Muscle layer of duodenum (tissue), 2 donors: ENCODE measurements at regions not wholly inside any gene's neighbourhood (a gene's known extent, or its start where the extent isn't known, plus 50 kb on each side); places are given as distances from the start of the nearest gene placed in this dataset.

ENCODE experiments used
- H3K27ac ChIP-seq: one replicate; pipeline ENCODE4 v1.7.0; 2013; ENCODE audit warnings: mild to moderate bottlenecking, low read length
- H3K27me3 ChIP-seq: one replicate; pipeline ENCODE4 v1.7.0; 2013; ENCODE audit warnings: low read depth, mild to moderate bottlenecking, control low read depth, low read length
- H3K36me3 ChIP-seq, 2 donors: one replicate each; pipeline ENCODE4 v1.7.0; 2013; ENCODE audit warnings: low read length in 2 of 2, control low read depth in 1 of 2, mild to moderate bottlenecking in 1 of 2; ENCODE audit not compliant: insufficient read depth in 2 of 2, control insufficient read depth in 1 of 2
- H3K4me1 ChIP-seq, 2 donors: one replicate each; pipeline ENCODE4 v1.7.0; 2013; ENCODE audit warnings: low read length in 2 of 2, mild to moderate bottlenecking in 2 of 2, control low read depth in 1 of 2, moderate library complexity in 1 of 2; ENCODE audit not compliant: insufficient read depth in 2 of 2, control insufficient read depth in 1 of 2
- H3K4me3 ChIP-seq, 2 donors: one replicate each; pipeline ENCODE4 v1.7.0; 2013; ENCODE audit warnings: low read length in 2 of 2, low read depth in 1 of 2, mild to moderate bottlenecking in 1 of 2
- H3K9me3 ChIP-seq, 2 donors: one replicate each; pipeline ENCODE4 v1.7.0; 2013; ENCODE audit warnings: low read length in 2 of 2, control low read depth in 1 of 2, mild to moderate bottlenecking in 1 of 2; ENCODE audit not compliant: control insufficient read depth in 1 of 2
- donor health status: healthy.

GRCh38 chr11:88421530-88421929, 84.0 kb upstream of the CTSC start:
- Histone ChIP-seq H3K9me3 (no peaks in the 10 kb centered on the region), H3K27me3 (no peaks in the 10 kb centered on the region), H3K4me3 (no peak overlapping the region), H3K36me3 (no peaks in the 10 kb centered on the region), H3K27ac (peak overlapping the region; percentile 36), H3K4me1 (no peaks in the 10 kb centered on the region)

- H3K27ac ChIP-seq: no peak overlapping the region
- H3K4me1 ChIP-seq: peaks cover under 1 to 1% of the 10 kb centered on the region in 2 donors
- no peaks in the 10 kb centered on the region for H3K9me3 ChIP-seq
- no peak overlapping the region for H3K4me3 ChIP-seq
- H3K36me3 ChIP-seq: no peaks in the 10 kb centered on the region
- no peaks in the 10 kb centered on the region for H3K27me3 ChIP-seq
These were observed 82.7 kb upstream of the CTSC start for GRCh38 chr11:88420165-88420791.

DNA sequence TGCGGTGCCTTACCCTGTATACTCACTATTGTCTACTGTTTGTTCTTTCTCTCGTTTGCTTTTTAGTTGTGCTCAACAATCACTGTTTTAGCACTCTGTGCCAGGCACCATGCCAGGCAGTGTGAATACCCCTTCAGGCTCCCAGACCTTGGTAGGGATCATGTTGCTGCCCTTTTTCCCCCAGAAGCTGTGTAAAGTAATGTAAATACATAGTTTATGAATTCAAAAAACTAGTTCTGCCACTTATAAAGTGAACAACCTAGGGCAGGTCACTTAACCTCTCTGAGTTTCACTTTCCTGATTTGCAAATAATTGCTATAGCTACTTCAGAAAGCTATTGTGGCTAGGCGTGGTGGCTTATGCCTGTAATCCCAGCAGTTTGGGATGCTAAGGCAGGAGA, 81.0 kb upstream of the CTSC start:
- no peak overlapping the region for H3K27ac ChIP-seq
- peaks cover 6 to 7% of the 10 kb centered on the region in 2 donors for H3K4me1 ChIP-seq
- no peaks in the 10 kb centered on the region for H3K9me3 ChIP-seq
- no peaks in the 10 kb centered on the region for H3K36me3 ChIP-seq
- H3K4me3 ChIP-seq: no peak overlapping the region
- no peaks in the 10 kb centered on the region for H3K27me3 ChIP-seq

GRCh38 chr11:88415495-88415894, 78.0 kb upstream of the CTSC start:
- no peak overlapping the region for H3K4me3 ChIP-seq
- H3K27ac ChIP-seq: no peak overlapping the region
- H3K9me3 ChIP-seq: no peaks in the 10 kb centered on the region
- H3K27me3 ChIP-seq: no peaks in the 10 kb centered on the region
- peaks cover 6 to 7% of the 10 kb centered on the region in 2 donors for H3K4me1 ChIP-seq
- H3K36me3 ChIP-seq: no peaks in the 10 kb centered on the region

DNA sequence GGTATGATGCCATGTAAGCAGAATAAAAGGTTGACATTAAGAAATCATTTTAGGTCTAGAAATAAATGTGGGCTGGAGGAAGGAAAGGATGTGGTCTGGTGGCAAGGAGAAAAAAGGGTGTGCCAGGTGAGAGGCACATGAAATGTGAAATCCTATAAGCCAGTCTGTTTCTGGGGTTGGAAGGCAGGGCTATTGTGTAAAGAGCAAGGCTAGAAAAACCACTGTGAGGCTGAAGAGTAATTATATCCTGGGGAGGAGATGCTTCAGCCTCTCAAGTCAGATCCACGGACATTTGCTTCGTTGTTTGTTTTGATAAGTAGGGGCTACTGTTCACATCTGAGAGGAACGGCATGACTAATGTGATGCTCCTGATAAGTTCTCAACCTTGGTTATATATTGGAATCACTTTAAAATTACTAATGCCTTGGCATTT, 77.5 kb upstream of the CTSC start:
- Histone ChIP-seq H3K4me1 (peaks cover 6 to 7% of the 10 kb centered on the region in 2 donors), H3K27me3 (no peaks in the 10 kb centered on the region), H3K27ac (no peak overlapping the region), H3K9me3 (no peaks in the 10 kb centered on the region), H3K36me3 (no peaks in the 10 kb centered on the region), H3K4me3 (no peak overlapping the region)

- H3K9me3 ChIP-seq: no peaks in the 10 kb centered on the region
- peaks cover 6 to 7% of the 10 kb centered on the region in 2 donors for H3K4me1 ChIP-seq
- H3K27me3 ChIP-seq: no peaks in the 10 kb centered on the region
- no peak overlapping the region for H3K4me3 ChIP-seq
- no peaks in the 10 kb centered on the region for H3K36me3 ChIP-seq
- H3K27ac ChIP-seq: no peak overlapping the region
These were observed 76.9 kb upstream of the CTSC start for GRCh38 chr11:88414385-88414861.

GRCh38 chr11:88411265-88411664, 73.7 kb upstream of the CTSC start:
- Histone ChIP-seq H3K4me3 (no peak overlapping the region), H3K9me3 (no peaks in the 10 kb centered on the region), H3K4me1 (peaks cover 6 to 7% of the 10 kb centered on the region in 2 donors), H3K27ac (no peak overlapping the region), H3K36me3 (no peaks in the 10 kb centered on the region), H3K27me3 (no peaks in the 10 kb centered on the region)

DNA sequence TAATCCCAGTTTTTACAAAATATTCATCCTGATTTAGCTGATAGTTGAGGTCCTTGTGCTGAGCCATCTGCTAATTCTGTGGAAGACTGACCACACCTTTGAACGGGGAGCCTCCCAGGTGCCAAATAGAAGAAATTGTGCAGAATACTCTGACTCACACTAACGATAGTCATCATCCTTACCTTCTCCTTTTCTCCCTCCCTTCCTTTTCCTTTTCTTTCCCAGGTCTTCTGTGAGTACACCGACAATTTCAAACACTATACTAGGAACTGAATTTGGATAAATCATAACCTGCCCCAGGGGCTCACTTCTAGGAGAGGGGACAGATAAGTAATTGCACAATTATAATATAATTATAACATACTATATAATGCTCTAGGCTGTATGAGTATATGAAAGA, 73.1 kb upstream of the CTSC start:
- H3K4me1 ChIP-seq: peaks cover 6 to 7% of the 10 kb centered on the region in 2 donors
- no peak overlapping the region for H3K27ac ChIP-seq
- no peaks in the 10 kb centered on the region for H3K9me3 ChIP-seq
- H3K27me3 ChIP-seq: no peaks in the 10 kb centered on the region
- H3K4me3 ChIP-seq: no peak overlapping the region
- H3K36me3 ChIP-seq: no peaks in the 10 kb centered on the region

- no peak overlapping the region for H3K4me3 ChIP-seq
- H3K27me3 ChIP-seq: no peaks in the 10 kb centered on the region
- H3K36me3 ChIP-seq: no peaks in the 10 kb centered on the region
- H3K27ac ChIP-seq: no peak overlapping the region
- peaks cover 2 to 4% of the 10 kb centered on the region in 2 donors for H3K4me1 ChIP-seq
- H3K9me3 ChIP-seq: no peaks in the 10 kb centered on the region
These were observed 72.5 kb upstream of the CTSC start for GRCh38 chr11:88410056-88410455.

DNA sequence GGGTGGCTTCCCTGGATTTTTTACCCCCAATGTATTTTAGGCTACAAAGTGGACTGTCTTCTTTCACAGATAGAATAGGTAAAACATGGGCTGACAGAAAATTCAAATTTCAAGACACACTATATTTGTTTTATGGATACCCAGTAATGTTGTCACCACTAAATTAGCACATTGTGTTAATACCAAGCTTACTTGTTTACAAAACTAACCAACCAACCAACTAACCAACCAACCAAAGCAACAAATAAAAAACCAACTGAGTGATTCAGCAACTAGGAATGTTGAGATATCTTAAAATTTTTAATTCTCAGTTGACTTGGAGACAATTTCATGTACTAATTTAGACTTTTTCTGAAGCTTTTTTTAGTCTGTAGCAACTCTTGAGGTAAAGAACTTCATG, 69.3 kb upstream of the CTSC start:
- Histone ChIP-seq H3K36me3 (no peaks in the 10 kb centered on the region), H3K4me1 (peaks cover 5 to 13% of the 10 kb centered on the region in 2 donors), H3K9me3 (no peaks in the 10 kb centered on the region), H3K4me3 (no peak overlapping the region), H3K27me3 (no peaks in the 10 kb centered on the region), H3K27ac (no peak overlapping the region)

DNA sequence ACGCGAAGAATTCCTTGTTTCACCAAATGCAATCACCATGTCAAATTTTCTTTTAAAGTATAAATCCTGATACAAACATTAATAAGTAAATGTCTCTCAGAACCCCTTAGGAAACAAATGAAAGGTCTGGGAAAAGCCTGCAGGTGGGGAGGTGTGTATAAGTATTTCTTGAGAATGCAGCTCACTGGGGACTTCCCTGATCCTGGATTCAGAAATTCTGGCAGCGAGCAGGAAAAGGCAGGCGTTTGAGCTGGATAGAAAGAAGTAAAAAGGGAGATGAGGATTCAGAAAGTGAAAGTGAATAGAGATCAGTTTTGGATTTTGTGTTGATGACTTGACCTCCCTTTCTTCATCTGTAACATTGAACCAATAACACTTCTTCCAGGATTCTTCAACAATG, 68.3 kb upstream of the CTSC start:
- Histone ChIP-seq H3K9me3 (no peaks in the 10 kb centered on the region), H3K4me1 (peaks cover 5 to 13% of the 10 kb centered on the region in 2 donors), H3K36me3 (no peaks in the 10 kb centered on the region), H3K27me3 (no peaks in the 10 kb centered on the region), H3K27ac (no peak overlapping the region), H3K4me3 (no peak overlapping the region)
